H9 (cell line): ENCODE measurements at regions not wholly inside any gene's neighbourhood (a gene's known extent, or its start where the extent isn't known, plus 50 kb on each side); places are given as distances from the start of the nearest gene placed in this dataset.
"Not testable (repeated sequence)": the region's sequence is repeated elsewhere in the genome, so short reads cannot be mapped to it uniquely, and the experiment has no call there.

Experiments
- DNase-seq: peaks from one replicate; pipeline ENCODE4 v3.0.0-alpha.2; 2017
- H2AFZ ChIP-seq: one replicate; pipeline ENCODE4 v1.6.1; 2013; ENCODE audit warnings: mild to moderate bottlenecking, low read length, control low read depth, moderate library complexity
- H2AK5ac ChIP-seq: 2 replicates; pipeline ENCODE4 v1.6.1; 2013; ENCODE audit warnings: low read length, control low read depth, mixed read lengths; ENCODE audit not compliant: insufficient read length
- H2BK120ac ChIP-seq: one replicate; pipeline ENCODE4 v1.6.1; 2013; ENCODE audit warnings: low read depth, mild to moderate bottlenecking, low read length, control low read depth, inconsistent platforms; ENCODE audit not compliant: poor library complexity, severe bottlenecking
- H2BK12ac ChIP-seq: 2 replicates; pipeline ENCODE4 v1.6.1; 2013; ENCODE audit warnings: low read length, control low read depth, mixed read lengths, low read depth; ENCODE audit not compliant: insufficient read length
- H2BK15ac ChIP-seq: 2 replicates; pipeline ENCODE4 v1.6.1; 2013; ENCODE audit warnings: low read depth, low read length, control low read depth
- H2BK20ac ChIP-seq: one replicate; pipeline ENCODE4 v1.6.1; 2013; ENCODE audit warnings: low read depth, mild to moderate bottlenecking, low read length, control low read depth, inconsistent platforms; ENCODE audit not compliant: poor library complexity, severe bottlenecking
- H2BK5ac ChIP-seq: 2 replicates; pipeline ENCODE4 v1.6.1; 2013; ENCODE audit warnings: low read length, control low read depth, mixed read lengths; ENCODE audit not compliant: insufficient read length
- H3K14ac ChIP-seq: 2 replicates; pipeline ENCODE4 v1.6.1; 2013; ENCODE audit warnings: low read length, control low read depth; ENCODE audit not compliant: insufficient read depth
- H3K18ac ChIP-seq: 2 replicates; pipeline ENCODE4 v1.6.1; 2013; ENCODE audit warnings: low read depth, mild to moderate bottlenecking, mixed read lengths, low read length, control low read depth; ENCODE audit not compliant: insufficient read length
- H3K23ac ChIP-seq: 2 replicates; pipeline ENCODE4 v1.6.1; 2013; ENCODE audit warnings: low read length, control low read depth, mixed read lengths, low read depth; ENCODE audit not compliant: insufficient read length
- H3K23me2 ChIP-seq: 2 replicates; pipeline ENCODE4 v1.6.1; 2013; ENCODE audit warnings: low read depth, mild to moderate bottlenecking, mixed read lengths, low read length, control low read depth; ENCODE audit not compliant: insufficient read length, poor library complexity, severe bottlenecking
- H3K27ac ChIP-seq: 2 replicates; pipeline ENCODE4 v1.5.1; 2013; ENCODE audit warnings: low read length, control low read depth, mixed read lengths, low read depth; ENCODE audit not compliant: insufficient read length
- H3K27me3 ChIP-seq: 2 replicates; pipeline ENCODE4 v1.6.1; 2013; ENCODE audit warnings: low read length, control low read depth, inconsistent platforms; ENCODE audit not compliant: insufficient read depth
- H3K4ac ChIP-seq: 2 replicates; pipeline ENCODE4 v1.6.1; 2013; ENCODE audit warnings: low read depth, mild to moderate bottlenecking, control low read depth, inconsistent platforms, low read length, moderate library complexity
- H3K4me1 ChIP-seq: 2 replicates; pipeline ENCODE4 v1.6.1; 2013; ENCODE audit warnings: low read length, control low read depth, inconsistent platforms; ENCODE audit not compliant: insufficient read depth
- H3K4me2 ChIP-seq: 2 replicates; pipeline ENCODE4 v1.6.1; 2013; ENCODE audit warnings: low read length, control low read depth, mixed read lengths; ENCODE audit not compliant: insufficient read length, insufficient read depth
- H3K56ac ChIP-seq: 2 replicates; pipeline ENCODE4 v1.6.1; 2013; ENCODE audit warnings: low read depth, mild to moderate bottlenecking, mixed read lengths, low read length, control low read depth; ENCODE audit not compliant: insufficient read length
- H3K79me1 ChIP-seq: 2 replicates; pipeline ENCODE4 v1.6.1; 2013; ENCODE audit warnings: low read depth, mild to moderate bottlenecking, moderate library complexity, low read length, control low read depth, inconsistent platforms; ENCODE audit not compliant: insufficient read depth, poor library complexity, severe bottlenecking
- H3K79me2 ChIP-seq: 2 replicates; pipeline ENCODE4 v1.6.1; 2013; ENCODE audit warnings: low read length, control low read depth, inconsistent platforms; ENCODE audit not compliant: insufficient read depth
- H3K9ac ChIP-seq: 2 replicates; pipeline ENCODE4 v1.6.1; 2013; ENCODE audit warnings: low read length, control low read depth, mixed read lengths; ENCODE audit not compliant: insufficient read length; ENCODE audit errors: extremely low read depth
- H3K9me3 ChIP-seq: one replicate; pipeline ENCODE4 v1.6.1; 2013; ENCODE audit warnings: low read depth, low read length, inconsistent platforms; ENCODE audit not compliant: control insufficient read depth
- H3T11ph ChIP-seq: one replicate; pipeline ENCODE4 v1.6.1; 2013; ENCODE audit warnings: mild to moderate bottlenecking, low read length, control low read depth, inconsistent platforms
- H4K20me1 ChIP-seq: one replicate; pipeline ENCODE4 v1.6.1; 2013; ENCODE audit not compliant: control insufficient read depth, insufficient read length, insufficient read depth
- H4K5ac ChIP-seq: 2 replicates; pipeline ENCODE4 v1.6.1; 2013; ENCODE audit warnings: low read depth, mild to moderate bottlenecking, mixed read lengths, low read length, control low read depth; ENCODE audit not compliant: insufficient read length
- H4K8ac ChIP-seq: replicated peaks from 2 replicates; pipeline ENCODE4 v1.6.1; 2013; ENCODE audit warnings: low read length, control low read depth, mixed read lengths, low read depth; ENCODE audit not compliant: insufficient read length
- H4K91ac ChIP-seq: 2 replicates; pipeline ENCODE4 v1.6.1; 2013; ENCODE audit warnings: low read depth, mild to moderate bottlenecking, moderate library complexity, mixed read lengths, low read length, control low read depth; ENCODE audit not compliant: insufficient read length
- H3K27ac Mint-ChIP-seq, 3 experiments: 2 replicates in 2 of 3; 3 replicates in 1 of 3; pipeline ENCODE4 v1.8.0; 2020 to 2021; ENCODE audit warnings: mixed read lengths in 3 of 3, mild to moderate bottlenecking in 1 of 3, moderate library complexity in 1 of 3
- H3K27me3 Mint-ChIP-seq: 2 replicates; pipeline ENCODE4 v1.8.0; 2021; ENCODE audit warnings: low read depth, mild to moderate bottlenecking, moderate library complexity, mixed read lengths
- H3K36me3 Mint-ChIP-seq, 3 experiments: 2 replicates in 2 of 3; 3 replicates in 1 of 3; pipeline ENCODE4 v1.8.0; 2020 to 2021; ENCODE audit warnings: low read depth in 3 of 3, mixed read lengths in 3 of 3; ENCODE audit not compliant: insufficient read depth in 1 of 3
- H3K4me1 Mint-ChIP-seq, 2 experiments: 2 replicates each; pipeline ENCODE4 v1.8.0; 2020; ENCODE audit warnings: mixed read lengths in 2 of 2
- H3K4me3 Mint-ChIP-seq, 2 experiments: 2 replicates in 1 of 2; 3 replicates in 1 of 2; pipeline ENCODE4 v1.8.0; 2020 to 2021; ENCODE audit warnings: mild to moderate bottlenecking in 2 of 2, mixed read lengths in 2 of 2, moderate library complexity in 1 of 2
- H3K9me3 Mint-ChIP-seq, 2 experiments: 2 replicates in 1 of 2; 3 replicates in 1 of 2; pipeline ENCODE4 v1.8.0; 2020; ENCODE audit warnings: mild to moderate bottlenecking in 2 of 2, mixed read lengths in 2 of 2, moderate library complexity in 1 of 2
- WGBS: extraction: QIAGEN DNeasy Blood & Tissue Kit; methylation state at CpG from one replicate; pipeline ENCODE4 v1.1.7; 2013; ENCODE audit warnings: missing lambda C conversion rate, low lambda C conversion rate, mixed read lengths; ENCODE audit not compliant: insufficient read length; ENCODE audit errors: extremely low coverage; 5-methylcytosine and 5-hydroxymethylcytosine counted together

DNA sequence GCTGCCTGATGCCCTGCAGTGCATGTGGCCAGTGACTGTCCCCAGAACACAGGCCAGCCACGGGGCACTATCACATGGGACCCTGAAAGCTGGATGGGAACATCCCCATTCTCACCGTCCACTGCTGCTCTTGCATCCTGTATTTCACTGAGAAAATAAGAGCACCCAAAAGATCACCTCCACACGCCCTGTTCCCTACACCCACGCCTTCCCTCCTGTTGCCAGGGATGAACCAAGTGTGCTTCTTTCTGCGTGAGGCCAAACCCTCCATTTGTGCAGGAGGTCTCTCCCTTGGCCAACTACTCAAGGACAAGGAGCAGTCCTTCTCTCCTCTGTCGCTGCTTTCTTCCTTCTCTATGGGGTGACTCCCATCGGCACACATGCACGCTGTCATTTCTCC, 118.3 kb downstream of the LRRC37A3 start:
- H3K18ac ChIP-seq, H2BK12ac ChIP-seq, DNase-seq, H2BK5ac ChIP-seq, H3K79me1 ChIP-seq, H3K56ac ChIP-seq, H3K4me1 Mint-ChIP-seq, H2BK20ac ChIP-seq, H2BK120ac ChIP-seq, H3K79me2 ChIP-seq, H4K91ac ChIP-seq, H4K20me1 ChIP-seq, H3K4ac ChIP-seq, H3K27me3 ChIP-seq, H3K23me2 ChIP-seq, H3K36me3 Mint-ChIP-seq, H2AFZ ChIP-seq, H3K27me3 Mint-ChIP-seq, H3K4me3 Mint-ChIP-seq, H2BK15ac ChIP-seq, H3K9ac ChIP-seq, H3K4me2 ChIP-seq, H4K8ac ChIP-seq, H3K27ac Mint-ChIP-seq, H3K27ac ChIP-seq, H3K23ac ChIP-seq, H4K5ac ChIP-seq, H3K14ac ChIP-seq, H3K9me3 ChIP-seq, H2AK5ac ChIP-seq, H3K9me3 Mint-ChIP-seq, H3K4me1 ChIP-seq, H3T11ph ChIP-seq: not testable (repeated sequence)
- no CpG with 5 or more reads among the region's 8 CpGs for WGBS

DNA sequence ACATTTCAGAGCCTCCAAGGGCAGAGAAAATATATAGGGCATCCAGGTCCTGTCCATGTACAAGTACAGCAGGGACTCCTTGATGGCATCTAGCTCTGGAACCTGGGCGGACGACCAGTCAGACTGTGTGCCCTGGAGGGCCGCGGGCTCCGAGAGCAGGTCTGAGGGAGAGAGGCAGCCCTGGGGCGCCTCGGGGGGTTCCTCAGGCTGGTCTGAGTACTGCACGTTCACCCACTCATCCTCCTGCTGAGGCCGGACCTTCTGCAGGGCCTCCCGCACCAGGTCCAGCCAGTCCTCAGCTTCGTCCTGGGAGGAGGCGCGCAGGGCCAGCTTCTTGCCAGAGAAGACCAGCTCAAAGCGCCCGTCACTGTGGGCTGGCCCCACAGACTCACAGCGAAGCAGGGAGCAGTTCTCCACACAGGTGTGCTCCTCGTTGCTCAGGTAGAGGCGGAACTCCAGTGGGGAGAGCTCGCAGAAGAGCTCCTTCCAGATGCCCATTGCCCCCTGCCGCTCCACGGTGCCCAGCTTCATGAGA, 118.8 kb downstream of the LRRC37A3 start:
- not testable (repeated sequence) for H3K4me1 Mint-ChIP-seq

More for the DNA sequence above, 118.8 kb downstream of the LRRC37A3 start:
- H3K4ac ChIP-seq, H3K36me3 Mint-ChIP-seq, H3K27me3 ChIP-seq, H3K27me3 Mint-ChIP-seq, H3K56ac ChIP-seq, H4K91ac ChIP-seq, H3K4me2 ChIP-seq, H3K9ac ChIP-seq, H4K20me1 ChIP-seq, H3K27ac ChIP-seq, DNase-seq, H2BK20ac ChIP-seq, H2BK120ac ChIP-seq, H2AK5ac ChIP-seq, H3K9me3 ChIP-seq, H4K5ac ChIP-seq, H3T11ph ChIP-seq, H2BK15ac ChIP-seq, H2AFZ ChIP-seq, H2BK12ac ChIP-seq, H3K4me1 ChIP-seq, H3K79me1 ChIP-seq, H4K8ac ChIP-seq, H3K27ac Mint-ChIP-seq, H3K9me3 Mint-ChIP-seq, H3K23me2 ChIP-seq, H3K18ac ChIP-seq, H3K23ac ChIP-seq, H3K79me2 ChIP-seq, H3K14ac ChIP-seq, H2BK5ac ChIP-seq, H3K4me3 Mint-ChIP-seq: not testable (repeated sequence)
- WGBS = no CpG with 5 or more reads among the region's 21 CpGs
